ENCODE measurements at regions not wholly inside any gene's neighbourhood (a gene's known extent, or its start where the extent isn't known, plus 50 kb on each side); places are given as distances from the start of the nearest gene placed in this dataset.

DNA sequence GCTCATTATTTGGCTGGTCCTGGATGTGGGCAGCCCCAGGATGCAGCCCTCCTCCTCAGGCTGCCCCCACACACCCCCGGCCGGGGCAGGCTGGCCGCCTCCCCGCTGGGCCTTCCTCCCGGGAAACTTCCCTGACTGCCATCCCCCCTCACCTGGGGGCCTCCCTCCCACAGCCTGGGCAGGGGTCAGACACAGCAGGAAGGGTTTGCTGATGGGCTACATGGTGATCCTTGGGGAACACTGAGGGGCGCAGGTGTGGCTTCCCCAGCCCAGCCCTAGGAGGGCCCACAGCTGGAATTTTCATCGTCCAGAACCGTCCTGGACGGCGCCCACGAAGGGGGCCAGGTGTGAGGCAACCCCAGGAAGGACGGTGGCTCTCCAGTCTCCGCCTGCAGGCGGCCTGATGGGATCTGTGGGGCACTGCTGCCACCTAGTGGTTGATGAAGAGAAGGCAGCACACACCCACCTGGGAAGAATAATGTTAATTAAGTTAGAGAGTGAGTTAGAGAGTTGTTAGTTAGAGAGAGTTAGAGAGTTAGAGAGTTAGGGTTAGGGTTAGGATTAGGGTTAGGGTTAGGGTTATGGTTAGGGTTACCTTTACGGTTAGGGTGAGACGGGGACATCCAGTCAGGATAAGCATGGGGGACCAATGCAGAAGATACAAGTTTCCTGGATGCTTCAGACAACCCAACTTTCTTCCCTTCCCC lies 75.9 kb upstream of the PRR5 start:
- Mint-ChIP-seq H3K9me3 (peaks cover 2% of the 10 kb centered on the region), H3K4me3 (no peak overlapping the region), H3K27me3 (ENCODE audit: low read depth) (peaks cover 4% of the 10 kb centered on the region), H3K4me1 (peaks cover 10% of the 10 kb centered on the region), H3K27ac (ENCODE audit: unreplicated experiment) (no peak overlapping the region), H3K36me3 (ENCODE audit: low read depth) (no peaks in the 10 kb centered on the region)
- DNase-seq (ENCODE audit: low read depth, low spot score): peak; percentile 77
- TF ChIP-seq, protein P1, sequence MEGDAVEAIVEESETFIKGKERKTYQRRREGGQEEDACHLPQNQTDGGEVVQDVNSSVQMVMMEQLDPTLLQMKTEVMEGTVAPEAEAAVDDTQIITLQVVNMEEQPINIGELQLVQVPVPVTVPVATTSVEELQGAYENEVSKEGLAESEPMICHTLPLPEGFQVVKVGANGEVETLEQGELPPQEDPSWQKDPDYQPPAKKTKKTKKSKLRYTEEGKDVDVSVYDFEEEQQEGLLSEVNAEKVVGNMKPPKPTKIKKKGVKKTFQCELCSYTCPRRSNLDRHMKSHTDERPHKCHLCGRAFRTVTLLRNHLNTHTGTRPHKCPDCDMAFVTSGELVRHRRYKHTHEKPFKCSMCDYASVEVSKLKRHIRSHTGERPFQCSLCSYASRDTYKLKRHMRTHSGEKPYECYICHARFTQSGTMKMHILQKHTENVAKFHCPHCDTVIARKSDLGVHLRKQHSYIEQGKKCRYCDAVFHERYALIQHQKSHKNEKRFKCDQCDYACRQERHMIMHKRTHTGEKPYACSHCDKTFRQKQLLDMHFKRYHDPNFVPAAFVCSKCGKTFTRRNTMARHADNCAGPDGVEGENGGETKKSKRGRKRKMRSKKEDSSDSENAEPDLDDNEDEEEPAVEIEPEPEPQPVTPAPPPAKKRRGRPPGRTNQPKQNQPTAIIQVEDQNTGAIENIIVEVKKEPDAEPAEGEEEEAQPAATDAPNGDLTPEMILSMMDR (conservative IDR thresholded peaks at IDR 0.05): peak; percentile 99

DNA sequence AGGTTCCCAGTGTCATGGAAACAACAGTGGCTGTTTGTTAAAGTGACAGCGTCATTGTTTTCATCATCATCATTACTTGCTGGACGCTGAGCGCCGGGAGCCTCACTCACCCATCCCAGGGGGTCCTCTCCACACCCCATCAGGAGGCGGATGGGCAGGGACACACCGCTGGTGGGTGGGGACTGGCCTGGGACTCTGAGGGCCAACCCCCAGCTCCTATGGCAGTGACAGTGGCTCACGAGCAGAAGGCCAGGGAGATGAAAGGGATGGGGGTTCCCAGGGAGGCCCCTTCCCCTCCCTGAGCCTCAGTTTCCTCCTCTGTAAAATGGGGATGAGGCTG lies 76.6 kb upstream of the PRR5 start:
- no peaks in the 10 kb centered on the region for H3K9me3 Mint-ChIP-seq
- DNase-seq (ENCODE audit: low read depth, low spot score): no peak
- TF ChIP-seq, protein P1 (conservative IDR thresholded peaks at IDR 0.05): no peak
- H3K27ac Mint-ChIP-seq (ENCODE audit: unreplicated experiment): no peak overlapping the region
- no peak overlapping the region for H3K4me3 Mint-ChIP-seq
- H3K36me3 Mint-ChIP-seq (ENCODE audit: low read depth): no peaks in the 10 kb centered on the region
- H3K27me3 Mint-ChIP-seq (ENCODE audit: low read depth): peaks cover 4% of the 10 kb centered on the region
- H3K4me1 Mint-ChIP-seq: peaks cover 13% of the 10 kb centered on the region

DNA sequence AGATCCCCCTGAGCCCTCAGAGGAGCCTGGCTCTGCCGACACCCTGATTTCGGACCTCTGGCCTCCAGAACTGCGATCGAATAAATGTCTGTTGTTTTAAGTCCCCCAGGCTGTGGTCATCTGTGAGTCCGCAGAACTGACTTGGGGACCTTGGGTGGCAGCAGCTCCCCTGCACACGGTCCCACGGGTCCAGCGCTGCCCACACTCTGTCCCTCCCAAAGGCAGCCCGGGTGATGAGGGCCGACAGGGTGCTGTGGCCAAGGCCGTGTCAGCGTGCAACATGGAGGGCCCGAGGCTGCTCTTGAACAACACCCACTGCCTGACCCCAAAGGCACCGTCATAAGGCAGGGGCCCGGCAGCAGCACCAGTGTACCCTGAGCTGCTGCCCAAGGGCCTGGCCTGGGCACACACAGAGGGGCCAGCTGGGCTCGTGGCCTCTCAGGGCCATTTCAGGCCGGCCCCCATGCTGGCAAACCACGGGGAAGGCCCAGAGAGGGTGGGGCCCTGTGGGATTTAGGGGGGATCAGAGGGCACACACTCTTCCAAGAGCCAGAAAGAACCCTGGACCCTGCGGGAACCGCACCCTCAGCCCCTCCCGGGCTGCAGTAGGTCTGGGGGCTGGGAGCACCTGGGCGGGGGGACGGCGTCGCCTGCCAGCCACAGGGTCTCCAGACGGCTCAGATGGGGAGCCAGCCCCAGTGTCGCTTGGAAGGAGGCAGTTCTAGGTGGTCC lies 77.1 kb upstream of the PRR5 start:
- peaks cover 4% of the 10 kb centered on the region for H3K27me3 Mint-ChIP-seq (ENCODE audit: low read depth)
- H3K4me1 Mint-ChIP-seq: peaks cover 14% of the 10 kb centered on the region
- H3K36me3 Mint-ChIP-seq (ENCODE audit: low read depth): no peaks in the 10 kb centered on the region
- TF ChIP-seq, protein P1 (conservative IDR thresholded peaks at IDR 0.05): no peak
- no peak overlapping the region for H3K4me3 Mint-ChIP-seq
- no peak for DNase-seq (ENCODE audit: low read depth, low spot score)
- H3K9me3 Mint-ChIP-seq: no peaks in the 10 kb centered on the region
- no peak overlapping the region for H3K27ac Mint-ChIP-seq (ENCODE audit: unreplicated experiment)

DNA sequence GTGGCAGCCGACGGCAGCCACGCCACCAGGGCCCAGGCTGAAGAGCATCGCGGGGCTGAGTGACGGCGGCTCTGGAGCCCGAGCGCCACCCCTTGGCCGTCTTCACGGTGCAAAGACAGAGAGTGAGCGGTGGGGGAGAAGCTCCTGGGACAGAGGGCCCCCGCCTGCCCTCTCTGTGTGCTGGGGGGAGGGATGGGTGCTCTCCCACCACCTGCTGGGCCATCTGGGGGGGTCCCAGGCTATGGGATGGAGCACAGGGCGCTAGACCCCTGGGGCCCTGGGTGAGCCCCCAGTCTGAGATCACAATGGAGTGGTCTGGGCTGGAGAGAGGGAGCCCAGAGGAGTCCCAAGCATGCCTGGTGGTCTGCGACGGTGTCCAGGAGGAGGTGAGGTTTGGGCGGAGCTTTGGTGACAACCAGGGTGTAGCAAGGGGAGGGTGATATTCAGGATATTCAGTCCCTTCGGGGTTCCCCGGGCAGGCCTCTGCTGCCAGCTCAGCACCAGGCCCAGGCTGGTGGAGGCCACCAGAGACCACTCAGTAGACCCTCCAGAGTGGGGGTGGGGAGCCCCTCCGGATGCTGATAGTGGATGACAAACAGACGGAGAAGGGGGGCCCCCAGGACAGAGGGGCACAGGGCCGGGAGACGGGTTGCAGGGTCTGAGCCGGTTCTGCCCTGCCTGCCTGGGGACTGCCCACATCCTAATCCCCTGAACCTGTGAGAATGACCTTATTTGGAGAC lies 78.1 kb upstream of the PRR5 start:
- peak; percentile 38 for DNase-seq (ENCODE audit: low read depth, low spot score)
- no peaks in the 10 kb centered on the region for H3K36me3 Mint-ChIP-seq (ENCODE audit: low read depth)
- H3K9me3 Mint-ChIP-seq: no peaks in the 10 kb centered on the region
- H3K27ac Mint-ChIP-seq (ENCODE audit: unreplicated experiment): peak overlapping the region; percentile 67
- TF ChIP-seq, protein P1 (conservative IDR thresholded peaks at IDR 0.05): peak; percentile 64
- no peak overlapping the region for H3K4me3 Mint-ChIP-seq
- H3K4me1 Mint-ChIP-seq: peaks cover 14% of the 10 kb centered on the region
- peaks cover 4% of the 10 kb centered on the region for H3K27me3 Mint-ChIP-seq (ENCODE audit: low read depth)

DNA sequence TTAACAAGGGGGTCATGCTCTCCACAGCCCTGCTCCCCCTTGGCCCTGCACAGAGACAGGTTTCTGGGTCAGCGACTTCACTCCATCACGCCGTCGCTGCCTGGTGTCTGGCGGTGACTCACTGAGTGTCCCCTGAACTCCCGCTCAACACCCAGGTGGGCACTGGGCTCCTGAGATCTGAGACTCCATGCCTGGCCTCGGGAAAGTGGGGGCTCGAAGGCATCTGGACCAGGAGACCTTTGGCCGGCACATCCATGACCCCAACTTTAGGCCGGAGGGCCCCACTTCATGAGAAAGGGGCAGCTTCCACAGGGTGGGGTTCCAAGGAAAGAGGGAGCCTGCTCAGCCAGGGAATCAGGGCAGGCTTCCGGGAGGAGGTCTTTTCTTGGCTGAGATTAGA lies 79.3 kb upstream of the PRR5 start:
- Mint-ChIP-seq H3K27me3 (ENCODE audit: low read depth) (peaks cover 4% of the 10 kb centered on the region), H3K4me1 (peaks cover 14% of the 10 kb centered on the region), H3K9me3 (no peaks in the 10 kb centered on the region), H3K36me3 (ENCODE audit: low read depth) (no peaks in the 10 kb centered on the region), H3K4me3 (no peak overlapping the region), H3K27ac (ENCODE audit: unreplicated experiment) (no peak overlapping the region)
- no peak for DNase-seq (ENCODE audit: low read depth, low spot score)
- TF ChIP-seq, protein P1 (conservative IDR thresholded peaks at IDR 0.05): no peak

All from neural crest cell (in vitro differentiated cells).